ENCODE measurements at regions not wholly inside any gene's neighbourhood (a gene's known extent, or its start where the extent isn't known, plus 50 kb on each side); places are given as distances from the start of the nearest gene placed in this dataset.

- TF ChIP-seq REST (IDR thresholded peaks at IDR 0.05; ENCODE audit: unreplicated experiment): no peak
- TF ChIP-seq, protein P1, sequence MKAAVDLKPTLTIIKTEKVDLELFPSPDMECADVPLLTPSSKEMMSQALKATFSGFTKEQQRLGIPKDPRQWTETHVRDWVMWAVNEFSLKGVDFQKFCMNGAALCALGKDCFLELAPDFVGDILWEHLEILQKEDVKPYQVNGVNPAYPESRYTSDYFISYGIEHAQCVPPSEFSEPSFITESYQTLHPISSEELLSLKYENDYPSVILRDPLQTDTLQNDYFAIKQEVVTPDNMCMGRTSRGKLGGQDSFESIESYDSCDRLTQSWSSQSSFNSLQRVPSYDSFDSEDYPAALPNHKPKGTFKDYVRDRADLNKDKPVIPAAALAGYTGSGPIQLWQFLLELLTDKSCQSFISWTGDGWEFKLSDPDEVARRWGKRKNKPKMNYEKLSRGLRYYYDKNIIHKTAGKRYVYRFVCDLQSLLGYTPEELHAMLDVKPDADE (IDR thresholded peaks at IDR 0.05): no peak
Measured at GRCh38 chr1:201673093-201673492, 134.2 kb downstream of the NAV1 start (continued).

- H3K27ac ChIP-seq (ENCODE audit: low read depth): no peak overlapping the region
- H4K20me1 ChIP-seq (replicated peaks; ENCODE audit: insufficient read depth): no peaks in the 10 kb centered on the region
- H3K27me3 ChIP-seq (ENCODE audit: insufficient read depth): no peaks in the 10 kb centered on the region
- H3K36me3 ChIP-seq (ENCODE audit: insufficient read depth): no peaks in the 10 kb centered on the region
- Mint-ChIP-seq H3K9me3 (no peaks in the 10 kb centered on the region), H3K27ac (no peak overlapping the region), H3K4me1 (peaks cover 43% of the 10 kb centered on the region), H3K27me3 (ENCODE audit: insufficient read depth, low read depth, poor library complexity) (peaks cover 2% of the 10 kb centered on the region), H3K36me3 (ENCODE audit: low read depth) (no peaks in the 10 kb centered on the region), H3K4me3 (no peak overlapping the region)
- H3K4me1 ChIP-seq (ENCODE audit: insufficient read depth): peaks cover 35% of the 10 kb centered on the region
- no peaks in the 10 kb centered on the region for H3F3A ChIP-seq (replicated peaks; ENCODE audit: low read depth)
- H3K79me2 ChIP-seq (replicated peaks; ENCODE audit: insufficient read depth): peaks cover 35% of the 10 kb centered on the region; the same call in 1 of the 2 replicates
- DNase-seq (ENCODE audit: low spot score) (peak; percentile 28), ATAC-seq (no peak)
- H3K9me2 ChIP-seq (ENCODE audit: insufficient read depth): no peaks in the 10 kb centered on the region
- no peak for TF ChIP-seq JUNB (IDR thresholded peaks at IDR 0.05; ENCODE audit: unreplicated experiment)
- no peak for TF ChIP-seq ZNF331 (CRISPR knock-in tag; IDR thresholded peaks at IDR 0.05; ENCODE audit: low read depth)
- TF ChIP-seq, protein P2, sequence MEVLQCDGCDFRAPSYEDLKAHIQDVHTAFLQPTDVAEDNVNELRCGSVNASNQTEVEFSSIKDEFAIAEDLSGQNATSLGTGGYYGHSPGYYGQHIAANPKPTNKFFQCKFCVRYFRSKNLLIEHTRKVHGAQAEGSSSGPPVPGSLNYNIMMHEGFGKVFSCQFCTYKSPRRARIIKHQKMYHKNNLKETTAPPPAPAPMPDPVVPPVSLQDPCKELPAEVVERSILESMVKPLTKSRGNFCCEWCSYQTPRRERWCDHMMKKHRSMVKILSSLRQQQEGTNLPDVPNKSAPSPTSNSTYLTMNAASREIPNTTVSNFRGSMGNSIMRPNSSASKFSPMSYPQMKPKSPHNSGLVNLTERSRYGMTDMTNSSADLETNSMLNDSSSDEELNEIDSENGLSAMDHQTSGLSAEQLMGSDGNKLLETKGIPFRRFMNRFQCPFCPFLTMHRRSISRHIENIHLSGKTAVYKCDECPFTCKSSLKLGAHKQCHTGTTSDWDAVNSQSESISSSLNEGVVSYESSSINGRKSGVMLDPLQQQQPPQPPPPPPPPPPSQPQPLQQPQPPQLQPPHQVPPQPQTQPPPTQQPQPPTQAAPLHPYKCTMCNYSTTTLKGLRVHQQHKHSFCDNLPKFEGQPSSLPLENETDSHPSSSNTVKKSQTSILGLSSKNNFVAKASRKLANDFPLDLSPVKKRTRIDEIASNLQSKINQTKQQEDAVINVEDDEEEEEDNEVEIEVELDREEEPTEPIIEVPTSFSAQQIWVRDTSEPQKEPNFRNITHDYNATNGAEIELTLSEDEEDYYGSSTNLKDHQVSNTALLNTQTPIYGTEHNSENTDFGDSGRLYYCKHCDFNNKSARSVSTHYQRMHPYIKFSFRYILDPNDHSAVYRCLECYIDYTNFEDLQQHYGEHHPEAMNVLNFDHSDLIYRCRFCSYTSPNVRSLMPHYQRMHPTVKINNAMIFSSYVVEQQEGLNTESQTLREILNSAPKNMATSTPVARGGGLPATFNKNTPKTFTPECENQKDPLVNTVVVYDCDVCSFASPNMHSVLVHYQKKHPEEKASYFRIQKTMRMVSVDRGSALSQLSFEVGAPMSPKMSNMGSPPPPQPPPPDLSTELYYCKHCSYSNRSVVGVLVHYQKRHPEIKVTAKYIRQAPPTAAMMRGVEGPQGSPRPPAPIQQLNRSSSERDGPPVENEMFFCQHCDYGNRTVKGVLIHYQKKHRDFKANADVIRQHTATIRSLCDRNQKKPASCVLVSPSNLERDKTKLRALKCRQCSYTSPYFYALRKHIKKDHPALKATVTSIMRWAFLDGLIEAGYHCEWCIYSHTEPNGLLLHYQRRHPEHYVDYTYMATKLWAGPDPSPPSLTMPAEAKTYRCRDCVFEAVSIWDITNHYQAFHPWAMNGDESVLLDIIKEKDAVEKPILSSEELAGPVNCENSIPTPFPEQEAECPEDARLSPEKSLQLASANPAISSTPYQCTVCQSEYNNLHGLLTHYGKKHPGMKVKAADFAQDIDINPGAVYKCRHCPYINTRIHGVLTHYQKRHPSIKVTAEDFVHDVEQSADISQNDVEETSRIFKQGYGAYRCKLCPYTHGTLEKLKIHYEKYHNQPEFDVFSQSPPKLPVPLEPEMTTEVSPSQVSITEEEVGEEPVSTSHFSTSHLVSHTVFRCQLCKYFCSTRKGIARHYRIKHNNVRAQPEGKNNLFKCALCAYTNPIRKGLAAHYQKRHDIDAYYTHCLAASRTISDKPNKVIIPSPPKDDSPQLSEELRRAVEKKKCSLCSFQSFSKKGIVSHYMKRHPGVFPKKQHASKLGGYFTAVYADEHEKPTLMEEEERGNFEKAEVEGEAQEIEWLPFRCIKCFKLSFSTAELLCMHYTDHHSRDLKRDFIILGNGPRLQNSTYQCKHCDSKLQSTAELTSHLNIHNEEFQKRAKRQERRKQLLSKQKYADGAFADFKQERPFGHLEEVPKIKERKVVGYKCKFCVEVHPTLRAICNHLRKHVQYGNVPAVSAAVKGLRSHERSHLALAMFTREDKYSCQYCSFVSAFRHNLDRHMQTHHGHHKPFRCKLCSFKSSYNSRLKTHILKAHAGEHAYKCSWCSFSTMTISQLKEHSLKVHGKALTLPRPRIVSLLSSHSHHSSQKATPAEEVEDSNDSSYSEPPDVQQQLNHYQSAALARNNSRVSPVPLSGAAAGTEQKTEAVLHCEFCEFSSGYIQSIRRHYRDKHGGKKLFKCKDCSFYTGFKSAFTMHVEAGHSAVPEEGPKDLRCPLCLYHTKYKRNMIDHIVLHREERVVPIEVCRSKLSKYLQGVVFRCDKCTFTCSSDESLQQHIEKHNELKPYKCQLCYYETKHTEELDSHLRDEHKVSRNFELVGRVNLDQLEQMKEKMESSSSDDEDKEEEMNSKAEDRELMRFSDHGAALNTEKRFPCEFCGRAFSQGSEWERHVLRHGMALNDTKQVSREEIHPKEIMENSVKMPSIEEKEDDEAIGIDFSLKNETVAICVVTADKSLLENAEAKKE (CRISPR knock-in tag; IDR thresholded peaks at IDR 0.05): no peak
- TF ChIP-seq STAT1 (IDR thresholded peaks at IDR 0.05; ENCODE audit: unreplicated experiment): no peak
- no peak for TF ChIP-seq CTCF (conservative IDR thresholded peaks at IDR 0.05; ENCODE audit: low read depth in 2 of 2)
- no peak overlapping the region for H2AFZ ChIP-seq
- H3K4me3 ChIP-seq: no peak overlapping the region
- H3K4me2 ChIP-seq: no peak overlapping the region
Measured at GRCh38 chr1:201673915-201674314, 135.0 kb downstream of the NAV1 start.
